Fibroblast of peridontal ligament (primary cell): ENCODE measurements at regions not wholly inside any gene's neighbourhood (a gene's known extent, or its start where the extent isn't known, plus 50 kb on each side); places are given as distances from the start of the nearest gene placed in this dataset.

Experiments used
- DNase-seq: peaks from one replicate; pipeline ENCODE4 v3.0.0-alpha.2; 2010; ENCODE audit errors: extremely low read depth

- no peak for DNase-seq
Measured at GRCh38 chr2:107621186-107622165, 205.2 kb upstream of the RGPD4 start.

GRCh38 chr2:107622741-107623310 is 203.9 kb upstream of the RGPD4 start:
- no peak for DNase-seq

- no peak for DNase-seq
Measured at GRCh38 chr2:107625982-107626381, 200.7 kb upstream of the RGPD4 start.

GRCh38 chr2:107627164-107627563 is 199.5 kb upstream of the RGPD4 start:
- DNase-seq = no peak

- DNase-seq = no peak
Measured at GRCh38 chr2:107627926-107628325, 198.8 kb upstream of the RGPD4 start.

- peak; percentile 85 for DNase-seq
Measured at GRCh38 chr2:107633580-107634147, 193.0 kb upstream of the RGPD4 start.

- DNase-seq = peak; percentile 14
Measured at GRCh38 chr2:107634172-107634571, 192.5 kb upstream of the RGPD4 start.

GRCh38 chr2:107635883-107636282 is 190.8 kb upstream of the RGPD4 start:
- DNase-seq = peak; percentile 2

GRCh38 chr2:107645586-107645985 is 181.1 kb upstream of the RGPD4 start:
- no peak for DNase-seq

- DNase-seq = no peak
Measured at GRCh38 chr2:107648781-107649404, 177.8 kb upstream of the RGPD4 start.

GRCh38 chr2:107657049-107657448 is 169.6 kb upstream of the RGPD4 start:
- DNase-seq = no peak

- DNase-seq = no peak
Measured at GRCh38 chr2:107663632-107664031, 163.1 kb upstream of the RGPD4 start.

GRCh38 chr2:107669335-107669734 is 157.4 kb upstream of the RGPD4 start:
- peak; percentile 35 for DNase-seq

GRCh38 chr2:107681936-107682335 is 144.8 kb upstream of the RGPD4 start:
- no peak for DNase-seq

- no peak for DNase-seq
Measured at GRCh38 chr2:107684421-107684820, 142.3 kb upstream of the RGPD4 start.

GRCh38 chr2:107685421-107685986 is 141.2 kb upstream of the RGPD4 start:
- no peak for DNase-seq

GRCh38 chr2:107687073-107687472 is 139.6 kb upstream of the RGPD4 start:
- DNase-seq = no peak

GRCh38 chr2:107688135-107688534 is 138.6 kb upstream of the RGPD4 start:
- DNase-seq = no peak

GRCh38 chr2:107693604-107694003 is 133.1 kb upstream of the RGPD4 start:
- DNase-seq = no peak

- no peak for DNase-seq
Measured at GRCh38 chr2:107694667-107695066, 132.0 kb upstream of the RGPD4 start.

- no peak for DNase-seq
Measured at GRCh38 chr2:107697385-107697784, 129.3 kb upstream of the RGPD4 start.

GRCh38 chr2:107698861-107699260 is 127.8 kb upstream of the RGPD4 start:
- DNase-seq = no peak
